Esophagus squamous epithelium (tissue), 4 donors: ENCODE measurements at regions not wholly inside any gene's neighbourhood (a gene's known extent, or its start where the extent isn't known, plus 50 kb on each side); places are given as distances from the start of the nearest gene placed in this dataset.

Source experiments
- CTCF ChIP-seq, 6 experiments: fragments of 450-650 bp in 4 of 6; fragments of 200-600 bp in 2 of 6; sonication (generic) in 2 of 6; IDR thresholded peaks; one replicate each; pipeline ENCODE4 v1.5.1; 2016 to 2019; ENCODE audit warnings: antibody characterized with exemption in 6 of 6, mild to moderate bottlenecking in 4 of 6, moderate library complexity in 4 of 6
- POLR2A ChIP-seq, 4 donors: fragments of 450-650 bp; IDR thresholded peaks; one replicate each; pipeline ENCODE4 v1.6.1; 2017; ENCODE audit warnings: antibody characterized with exemption in 4 of 4, mild to moderate bottlenecking in 4 of 4, moderate library complexity in 3 of 4

- TF ChIP-seq CTCF (IDR thresholded peaks at IDR 0.05) (no peak), POLR2A (IDR thresholded peaks at IDR 0.05) (no peak)
Observed at GRCh38 chr22:27554841-27555456, 246.6 kb downstream of the MN1 start.
